MM.1S (cell line): ENCODE measurements at regions not wholly inside any gene's neighbourhood (a gene's known extent, or its start where the extent isn't known, plus 50 kb on each side); places are given as distances from the start of the nearest gene placed in this dataset.

ENCODE experiments used
- DNase-seq: peaks from one replicate; pipeline ENCODE4 v3.0.0-alpha.2; 2015
- H2AFZ ChIP-seq: fragments of 300-600 bp; sonication (generic); 2 replicates; pipeline ENCODE4 v1.6.0; 2016; ENCODE audit warnings: antibody characterized with exemption, low read length
- H3F3A ChIP-seq: fragments of 300-600 bp; sonication (generic); 2 replicates; pipeline ENCODE4 v1.6.1; 2016; ENCODE audit warnings: mild to moderate bottlenecking, antibody characterized with exemption, low read length, moderate library complexity, mixed read lengths; ENCODE audit not compliant: insufficient read depth
- H3K27ac ChIP-seq: fragments of 300-600 bp; sonication (generic); 2 replicates; pipeline ENCODE4 v1.5.1; 2016; ENCODE audit warnings: mild to moderate bottlenecking, low read length
- H3K27me3 ChIP-seq: fragments of 300-600 bp; sonication (generic); replicated peaks from 2 replicates; pipeline ENCODE4 v1.6.0; 2016; ENCODE audit warnings: low read length; ENCODE audit not compliant: insufficient read depth
- H3K36me3 ChIP-seq: fragments of 300-600 bp; sonication (generic); replicated peaks from 2 replicates; pipeline ENCODE4 v1.6.1; 2016; ENCODE audit warnings: mild to moderate bottlenecking, low read length, mixed read lengths; ENCODE audit not compliant: insufficient read depth
- H3K4me1 ChIP-seq: fragments of 300-600 bp; sonication (generic); 2 replicates; pipeline ENCODE4 v1.6.1; 2016; ENCODE audit warnings: low read length, mixed read lengths
- H3K4me2 ChIP-seq: fragments of 300-600 bp; sonication (generic); 2 replicates; pipeline ENCODE4 v1.6.0; 2016; ENCODE audit warnings: low read depth, low read length
- H3K4me3 ChIP-seq: fragments of 300-600 bp; sonication (generic); 2 replicates; pipeline ENCODE4 v1.5.1; 2016; ENCODE audit warnings: low read length, mixed read lengths
- H3K79me2 ChIP-seq: fragments of 300-600 bp; sonication (generic); 2 replicates; pipeline ENCODE4 v1.6.1; 2016; ENCODE audit warnings: mixed run types, low read length, mixed read lengths
- H3K9ac ChIP-seq: fragments of 300-600 bp; sonication (generic); 2 replicates; pipeline ENCODE4 v1.6.1; 2016; ENCODE audit warnings: low read length, mixed read lengths
- H3K9me2 ChIP-seq: fragments of 300-600 bp; sonication (generic); replicated peaks from 2 replicates; pipeline ENCODE4 v1.6.1; 2016; ENCODE audit warnings: mild to moderate bottlenecking, low read length, mixed read lengths; ENCODE audit not compliant: insufficient read depth
- H3K9me3 ChIP-seq: fragments of 300-600 bp; sonication (generic); replicated peaks from 2 replicates; pipeline ENCODE4 v1.6.1; 2016; ENCODE audit warnings: mild to moderate bottlenecking, low read length, mixed read lengths; ENCODE audit not compliant: insufficient read depth
- H4K20me1 ChIP-seq: fragments of 300-600 bp; sonication (generic); 2 replicates; pipeline ENCODE4 v1.6.1; 2016; ENCODE audit warnings: mild to moderate bottlenecking, low read length, moderate library complexity, mixed read lengths; ENCODE audit not compliant: insufficient read depth
- CTCF ChIP-seq: fragments of 300-600 bp; sonication (generic); IDR thresholded peaks from 2 replicates; pipeline ENCODE4 v1.5.1; 2016; ENCODE audit warnings: antibody characterized with exemption, low read length, mixed read lengths
- EZH2 ChIP-seq: fragments of 300-600 bp; sonication (generic); optimal IDR thresholded peaks from 2 replicates; pipeline ENCODE3; 2017; ENCODE audit warnings: low read depth, mild to moderate bottlenecking, antibody characterized with exemption, low read length, mixed read lengths
- EZH2phosphoT487 ChIP-seq: fragments of 300-600 bp; sonication (generic); IDR thresholded peaks from 2 replicates; pipeline ENCODE4 v1.6.1; 2018; ENCODE audit warnings: antibody characterized with exemption, low read length

GRCh38 chr18:21162786-21163185, 51.2 kb upstream of the ROCK1 start:
- DNase-seq = no peak
- Histone ChIP-seq H3K4me1 (0 out of 2 replicates have a peak, but pooled peaks cover under 1% of the 10 kb centered on the region), H2AFZ (no peak overlapping the region), H3K27me3 (no peaks in the 10 kb centered on the region), H3K36me3 (no peaks in the 10 kb centered on the region), H3F3A (no peaks in the 10 kb centered on the region), H3K4me2 (no peak overlapping the region), H4K20me1 (no peaks in the 10 kb centered on the region), H3K27ac (no peak overlapping the region), H3K9ac (no peak overlapping the region), H3K9me3 (no peaks in the 10 kb centered on the region), H3K4me3 (no peak overlapping the region), H3K79me2 (no peaks in the 10 kb centered on the region), H3K9me2 (no peaks in the 10 kb centered on the region)
- TF ChIP-seq EZH2phosphoT487 (no peak), EZH2 (no peak), CTCF (no peak)

GRCh38 chr18:21163647-21164547, 52.3 kb upstream of the ROCK1 start:
- H4K20me1 ChIP-seq = no peaks in the 10 kb centered on the region
- H3K36me3 ChIP-seq = no peaks in the 10 kb centered on the region
- no peaks in the 10 kb centered on the region for H3K79me2 ChIP-seq
- H3K27ac ChIP-seq = no peak overlapping the region
- H3K4me2 ChIP-seq = no peak overlapping the region
- no peaks in the 10 kb centered on the region for H3F3A ChIP-seq
- H2AFZ ChIP-seq = no peak overlapping the region
- H3K4me3 ChIP-seq = no peak overlapping the region
- DNase-seq = no peak
- H3K9me2 ChIP-seq = no peaks in the 10 kb centered on the region
- no peak for TF ChIP-seq EZH2
- no peak for TF ChIP-seq EZH2phosphoT487
- TF ChIP-seq CTCF = no peak
- no peak overlapping the region for H3K9ac ChIP-seq
- no peaks in the 10 kb centered on the region for H3K27me3 ChIP-seq
- no peaks in the 10 kb centered on the region for H3K9me3 ChIP-seq
- 0 out of 2 replicates have a peak, but pooled peaks cover 3% of the 10 kb centered on the region for H3K4me1 ChIP-seq

- Histone ChIP-seq H3K4me2 (no peak overlapping the region), H2AFZ (no peak overlapping the region), H3F3A (no peaks in the 10 kb centered on the region), H3K4me3 (no peak overlapping the region), H3K4me1 (0 out of 2 replicates have a peak, but pooled peaks cover 3% of the 10 kb centered on the region), H3K9ac (no peak overlapping the region), H3K27me3 (no peaks in the 10 kb centered on the region), H3K79me2 (no peaks in the 10 kb centered on the region), H3K9me3 (no peaks in the 10 kb centered on the region), H4K20me1 (no peaks in the 10 kb centered on the region), H3K27ac (no peak overlapping the region), H3K9me2 (no peaks in the 10 kb centered on the region), H3K36me3 (no peaks in the 10 kb centered on the region)
- no peak for DNase-seq
- TF ChIP-seq EZH2 = no peak
- no peak for TF ChIP-seq CTCF
- no peak for TF ChIP-seq EZH2phosphoT487
Measured at GRCh38 chr18:21164548-21165095, 53.0 kb upstream of the ROCK1 start.
